Stimulated activated memory B cell treated with anti-CD40 and anti-IgM and Interleukin-4, amounts not matched to agents 10 μg/mL and 1 μg/mL and 100 μg/mL, for 72 hours (primary cell): ENCODE measurements at regions not wholly inside any gene's neighbourhood (a gene's known extent, or its start where the extent isn't known, plus 50 kb on each side); places are given as distances from the start of the nearest gene placed in this dataset.
A peak's percentile ranks its signal among the peaks of the same experiment; 100 is the strongest.
"Not testable (repeated sequence)": the region's sequence is repeated elsewhere in the genome, so short reads cannot be mapped to it uniquely, and the experiment has no call there.

ENCODE experiments used
- ATAC-seq: fragments of 150-1000 bp; cut with Tn5 transposase; 2 replicates; pipeline ENCODE4 v1.10.0; 2021
- H3K27ac Mint-ChIP-seq: one replicate; pipeline ENCODE4 v1.8.0; 2022; ENCODE audit warnings: mild to moderate bottlenecking, mixed read lengths
- H3K27me3 Mint-ChIP-seq: one replicate; pipeline ENCODE4 v1.8.0; 2022; ENCODE audit warnings: mixed read lengths
- H3K36me3 Mint-ChIP-seq: one replicate; pipeline ENCODE4 v1.8.0; 2022; ENCODE audit warnings: mixed read lengths
- H3K4me1 Mint-ChIP-seq: one replicate; pipeline ENCODE4 v1.8.0; 2022; ENCODE audit warnings: mixed read lengths
- H3K4me3 Mint-ChIP-seq: one replicate; pipeline ENCODE4 v1.8.0; 2022; ENCODE audit warnings: mild to moderate bottlenecking, moderate library complexity, mixed read lengths
- H3K9me3 Mint-ChIP-seq: one replicate; pipeline ENCODE4 v1.8.0; 2022; ENCODE audit warnings: mixed read lengths

GRCh38 chr1:120289601-120290074 lies 113.3 kb upstream of the SEC22B start:
- not testable (repeated sequence) for H3K4me1 Mint-ChIP-seq, ATAC-seq, H3K4me3 Mint-ChIP-seq, H3K27me3 Mint-ChIP-seq, H3K27ac Mint-ChIP-seq, H3K36me3 Mint-ChIP-seq, H3K9me3 Mint-ChIP-seq

- ATAC-seq, H3K27ac Mint-ChIP-seq, H3K27me3 Mint-ChIP-seq, H3K4me3 Mint-ChIP-seq, H3K4me1 Mint-ChIP-seq, H3K9me3 Mint-ChIP-seq, H3K36me3 Mint-ChIP-seq: not testable (repeated sequence)
These were observed 112.7 kb upstream of the SEC22B start for GRCh38 chr1:120288814-120289600.

GRCh38 chr1:120288167-120288566 lies 111.8 kb upstream of the SEC22B start:
- not testable (repeated sequence) for ATAC-seq, H3K4me1 Mint-ChIP-seq, H3K36me3 Mint-ChIP-seq, H3K27me3 Mint-ChIP-seq, H3K4me3 Mint-ChIP-seq, H3K27ac Mint-ChIP-seq, H3K9me3 Mint-ChIP-seq

GRCh38 chr1:120282744-120283464 lies 106.6 kb upstream of the SEC22B start:
- H3K27ac Mint-ChIP-seq, H3K9me3 Mint-ChIP-seq, H3K4me1 Mint-ChIP-seq, H3K27me3 Mint-ChIP-seq, ATAC-seq, H3K4me3 Mint-ChIP-seq, H3K36me3 Mint-ChIP-seq: not testable (repeated sequence)

GRCh38 chr1:120278259-120278610 lies 101.9 kb upstream of the SEC22B start:
- not testable (repeated sequence) for H3K27ac Mint-ChIP-seq, H3K9me3 Mint-ChIP-seq, H3K4me3 Mint-ChIP-seq, H3K36me3 Mint-ChIP-seq, ATAC-seq, H3K27me3 Mint-ChIP-seq, H3K4me1 Mint-ChIP-seq

GRCh38 chr1:120277428-120278258 lies 101.3 kb upstream of the SEC22B start:
- not testable (repeated sequence) for H3K27me3 Mint-ChIP-seq, H3K4me3 Mint-ChIP-seq, H3K36me3 Mint-ChIP-seq, ATAC-seq, H3K27ac Mint-ChIP-seq, H3K9me3 Mint-ChIP-seq, H3K4me1 Mint-ChIP-seq

GRCh38 chr1:120276710-120277109 lies 100.4 kb upstream of the SEC22B start:
- not testable (repeated sequence) for H3K27ac Mint-ChIP-seq, H3K27me3 Mint-ChIP-seq, H3K9me3 Mint-ChIP-seq, H3K36me3 Mint-ChIP-seq, H3K4me1 Mint-ChIP-seq, ATAC-seq, H3K4me3 Mint-ChIP-seq

- not testable (repeated sequence) for H3K27me3 Mint-ChIP-seq, H3K36me3 Mint-ChIP-seq, ATAC-seq, H3K27ac Mint-ChIP-seq, H3K4me3 Mint-ChIP-seq, H3K9me3 Mint-ChIP-seq, H3K4me1 Mint-ChIP-seq
These were observed 98.1 kb upstream of the SEC22B start for GRCh38 chr1:120274438-120274837.

GRCh38 chr1:120273363-120273762 lies 97.0 kb upstream of the SEC22B start:
- H3K27me3 Mint-ChIP-seq, H3K27ac Mint-ChIP-seq, H3K36me3 Mint-ChIP-seq, H3K4me1 Mint-ChIP-seq, H3K4me3 Mint-ChIP-seq, H3K9me3 Mint-ChIP-seq: not testable (repeated sequence)
- peak; percentile 48 for ATAC-seq

GRCh38 chr1:120272242-120272641 lies 95.9 kb upstream of the SEC22B start:
- not testable (repeated sequence) for H3K4me1 Mint-ChIP-seq, H3K27ac Mint-ChIP-seq, H3K36me3 Mint-ChIP-seq, H3K27me3 Mint-ChIP-seq, H3K4me3 Mint-ChIP-seq, H3K9me3 Mint-ChIP-seq, ATAC-seq

- H3K4me3 Mint-ChIP-seq, H3K4me1 Mint-ChIP-seq: not testable (repeated sequence)
These were observed 95.4 kb upstream of the SEC22B start for GRCh38 chr1:120271561-120272221.

GRCh38 chr1:120267894-120268551 lies 91.7 kb upstream of the SEC22B start:
- H3K4me3 Mint-ChIP-seq, H3K4me1 Mint-ChIP-seq, ATAC-seq, H3K27me3 Mint-ChIP-seq, H3K9me3 Mint-ChIP-seq, H3K36me3 Mint-ChIP-seq, H3K27ac Mint-ChIP-seq: not testable (repeated sequence)

More at GRCh38 chr1:120271561-120272221, 95.4 kb upstream of the SEC22B start:
- H3K9me3 Mint-ChIP-seq, H3K27me3 Mint-ChIP-seq, ATAC-seq, H3K36me3 Mint-ChIP-seq, H3K27ac Mint-ChIP-seq: not testable (repeated sequence)

- not testable (repeated sequence) for H3K27ac Mint-ChIP-seq, ATAC-seq, H3K4me3 Mint-ChIP-seq, H3K36me3 Mint-ChIP-seq, H3K9me3 Mint-ChIP-seq, H3K4me1 Mint-ChIP-seq, H3K27me3 Mint-ChIP-seq
These were observed 88.2 kb upstream of the SEC22B start for GRCh38 chr1:120264564-120264963.

GRCh38 chr1:120262791-120263751 lies 86.8 kb upstream of the SEC22B start:
- H3K36me3 Mint-ChIP-seq, H3K4me1 Mint-ChIP-seq: not testable (repeated sequence)

More at GRCh38 chr1:120262791-120263751, 86.8 kb upstream of the SEC22B start:
- not testable (repeated sequence) for ATAC-seq, H3K27ac Mint-ChIP-seq, H3K4me3 Mint-ChIP-seq, H3K9me3 Mint-ChIP-seq, H3K27me3 Mint-ChIP-seq
